ENCODE measurements at regions not wholly inside any gene's neighbourhood (a gene's known extent, or its start where the extent isn't known, plus 50 kb on each side); places are given as distances from the start of the nearest gene placed in this dataset.

GRCh38 chr2:18841248-18842150, 252.1 kb upstream of the NT5C1B start:
- Histone ChIP-seq H2AFZ (ENCODE audit: low read depth, low read length) (no peak overlapping the region), H3K27ac (ENCODE audit: low read length) (no peak overlapping the region), H3K4me2 (ENCODE audit: low read length) (no peak overlapping the region), H3K9ac (ENCODE audit: low read length) (no peak overlapping the region), H3K27me3 (ENCODE audit: insufficient read depth, low read depth, low read length) (no peaks in the 10 kb centered on the region), H3K9me3 (ENCODE audit: low read length) (no peaks in the 10 kb centered on the region), H3K4me3 (ENCODE audit: low read length) (no peak overlapping the region), H3K36me3 (ENCODE audit: insufficient read depth, low read length) (no peaks in the 10 kb centered on the region), H3K9me2 (ENCODE audit: insufficient read depth, low read length) (no peaks in the 10 kb centered on the region), H3F3A (ENCODE audit: insufficient read depth, low read length, poor library complexity, severe bottlenecking) (no peaks in the 10 kb centered on the region), H3K79me2 (replicated peaks; ENCODE audit: insufficient read depth, low read length) (no peaks in the 10 kb centered on the region), H4K20me1 (ENCODE audit: insufficient read depth) (no peaks in the 10 kb centered on the region)
- TF ChIP-seq EP300 (conservative IDR thresholded peaks at IDR 0.05; ENCODE audit: poor library complexity, severe bottlenecking) (no peak), MXI1 (conservative IDR thresholded peaks at IDR 0.05; ENCODE audit: poor library complexity, severe bottlenecking) (no peak), RAD21 (conservative IDR thresholded peaks at IDR 0.05) (no peak), EZH2 (IDR thresholded peaks at IDR 0.05; ENCODE audit: borderline replicate concordance, insufficient read depth, low read length, poor library complexity, severe bottlenecking) (no peak), POLR2AphosphoS5 (IDR thresholded peaks at IDR 0.05) (no peak), TAF1 (IDR thresholded peaks at IDR 0.05; ENCODE audit: low read depth) (no peak), SMC3 (conservative IDR thresholded peaks at IDR 0.05; ENCODE audit: poor library complexity) (no peak), REST (IDR thresholded peaks at IDR 0.05; ENCODE audit: borderline replicate concordance) (no peak)
- TF ChIP-seq, protein P1, sequence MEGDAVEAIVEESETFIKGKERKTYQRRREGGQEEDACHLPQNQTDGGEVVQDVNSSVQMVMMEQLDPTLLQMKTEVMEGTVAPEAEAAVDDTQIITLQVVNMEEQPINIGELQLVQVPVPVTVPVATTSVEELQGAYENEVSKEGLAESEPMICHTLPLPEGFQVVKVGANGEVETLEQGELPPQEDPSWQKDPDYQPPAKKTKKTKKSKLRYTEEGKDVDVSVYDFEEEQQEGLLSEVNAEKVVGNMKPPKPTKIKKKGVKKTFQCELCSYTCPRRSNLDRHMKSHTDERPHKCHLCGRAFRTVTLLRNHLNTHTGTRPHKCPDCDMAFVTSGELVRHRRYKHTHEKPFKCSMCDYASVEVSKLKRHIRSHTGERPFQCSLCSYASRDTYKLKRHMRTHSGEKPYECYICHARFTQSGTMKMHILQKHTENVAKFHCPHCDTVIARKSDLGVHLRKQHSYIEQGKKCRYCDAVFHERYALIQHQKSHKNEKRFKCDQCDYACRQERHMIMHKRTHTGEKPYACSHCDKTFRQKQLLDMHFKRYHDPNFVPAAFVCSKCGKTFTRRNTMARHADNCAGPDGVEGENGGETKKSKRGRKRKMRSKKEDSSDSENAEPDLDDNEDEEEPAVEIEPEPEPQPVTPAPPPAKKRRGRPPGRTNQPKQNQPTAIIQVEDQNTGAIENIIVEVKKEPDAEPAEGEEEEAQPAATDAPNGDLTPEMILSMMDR (IDR thresholded peaks at IDR 0.05; ENCODE audit: poor library complexity, severe bottlenecking): no peak

GRCh38 chr2:18837240-18837639, 247.9 kb upstream of the NT5C1B start:
- Histone ChIP-seq H3K9me3 (ENCODE audit: low read length) (no peaks in the 10 kb centered on the region), H3K9me2 (ENCODE audit: insufficient read depth, low read length) (no peaks in the 10 kb centered on the region), H3K4me3 (ENCODE audit: low read length) (no peak overlapping the region), H3K4me2 (ENCODE audit: low read length) (no peak overlapping the region), H3K79me2 (replicated peaks; ENCODE audit: insufficient read depth, low read length) (no peaks in the 10 kb centered on the region), H3K36me3 (ENCODE audit: insufficient read depth, low read length) (no peaks in the 10 kb centered on the region), H3K27ac (ENCODE audit: low read length) (no peak overlapping the region), H3F3A (ENCODE audit: insufficient read depth, low read length, poor library complexity, severe bottlenecking) (no peaks in the 10 kb centered on the region), H4K20me1 (ENCODE audit: insufficient read depth) (no peaks in the 10 kb centered on the region), H3K27me3 (ENCODE audit: insufficient read depth, low read depth, low read length) (no peaks in the 10 kb centered on the region), H2AFZ (ENCODE audit: low read depth, low read length) (no peak overlapping the region), H3K9ac (ENCODE audit: low read length) (no peak overlapping the region)
- TF ChIP-seq SMC3 (conservative IDR thresholded peaks at IDR 0.05; ENCODE audit: poor library complexity) (no peak), EZH2 (IDR thresholded peaks at IDR 0.05; ENCODE audit: borderline replicate concordance, insufficient read depth, low read length, poor library complexity, severe bottlenecking) (no peak), POLR2AphosphoS5 (IDR thresholded peaks at IDR 0.05) (no peak), MXI1 (conservative IDR thresholded peaks at IDR 0.05; ENCODE audit: poor library complexity, severe bottlenecking) (no peak), REST (IDR thresholded peaks at IDR 0.05; ENCODE audit: borderline replicate concordance) (no peak), EP300 (conservative IDR thresholded peaks at IDR 0.05; ENCODE audit: poor library complexity, severe bottlenecking) (no peak)

Measured in neural cell (in vitro differentiated cells).